ENCODE measurements at regions not wholly inside any gene's neighbourhood (a gene's known extent, or its start where the extent isn't known, plus 50 kb on each side); places are given as distances from the start of the nearest gene placed in this dataset.

- no peak for DNase-seq (ENCODE audit: low read depth)
These were observed 51.5 kb upstream of the MGAT5 start for GRCh38 chr2:134202371-134202770.

GRCh38 chr2:134203175-134203574 is 50.7 kb upstream of the MGAT5 start:
- no peak for TF ChIP-seq CTCF (IDR thresholded peaks at IDR 0.05; ENCODE audit: control insufficient read depth, insufficient read depth, low read depth, low read length, missing control alignments)
- no peak overlapping the region for H3K4me3 ChIP-seq (ENCODE audit: control insufficient read depth, low read depth, low read length)
- DNase-seq (ENCODE audit: low read depth): no peak

More at GRCh38 chr2:134202371-134202770, 51.5 kb upstream of the MGAT5 start:
- no peak for TF ChIP-seq CTCF (IDR thresholded peaks at IDR 0.05; ENCODE audit: control insufficient read depth, insufficient read depth, low read depth, low read length, missing control alignments)
- no peak overlapping the region for H3K4me3 ChIP-seq (ENCODE audit: control insufficient read depth, low read depth, low read length)

All from AG09309 (cell line).